Endothelial cell of umbilical vein (primary cell): ENCODE measurements at regions not wholly inside any gene's neighbourhood (a gene's known extent, or its start where the extent isn't known, plus 50 kb on each side); places are given as distances from the start of the nearest gene placed in this dataset.

Source experiments
- BruUV-seq: library from RNA; stranded (reverse); fragments of 400-500 nt; replicated peaks from 2 replicates; lab custom pipeline; 2021; lab: Mats Ljungman, UMichigan
- CTCF ChIA-PET: fragments of 300-600, 350-600 bp; sonication (Branson Sonifier 250); formaldehyde crosslinking; loops from one replicate; lab custom pipeline; 2021; ENCODE audit warnings: antibody characterized with exemption, inconsistent platforms; lab: Charles Lee
- POLR2A ChIA-PET: fragments of 300-600, 350-600 bp; sonication (Branson Sonifier 250); formaldehyde crosslinking; loops from one replicate; lab custom pipeline; 2021; ENCODE audit warnings: antibody characterized with exemption, inconsistent platforms; lab: Charles Lee
- DNase-seq: peaks from one replicate; pipeline ENCODE4 v3.0.0-alpha.2; 2011; ENCODE audit warnings: low read depth, low spot score
- FAIRE-seq: peaks from 2 replicates; lab custom pipeline; 2011; peaks lifted over from hg19 to GRCh38; lab: Jason Lieb, UNC
- H2AFZ ChIP-seq: 2 replicates; pipeline ENCODE4 v1.6.0; 2012; ENCODE audit warnings: low read depth, low read length, control low read depth, inconsistent platforms
- H3K27ac ChIP-seq: 2 replicates; pipeline ENCODE4 v1.5.1; 2011; ENCODE audit warnings: low read depth, mild to moderate bottlenecking, control low read depth, low read length, moderate library complexity; ENCODE audit not compliant: insufficient read depth
- H3K27me3 ChIP-seq, 2 experiments: 2 replicates each; pipeline versions ENCODE4 v1.6.0 to v1.6.1; 2011; ENCODE audit warnings: low read length in 2 of 2, mixed read lengths in 1 of 2; ENCODE audit not compliant: control insufficient read depth in 2 of 2, insufficient read depth in 2 of 2
- H3K36me3 ChIP-seq, 2 experiments: 2 replicates in 1 of 2; 3 replicates in 1 of 2; pipeline ENCODE4 v1.5.1; 2011; ENCODE audit warnings: low read length in 2 of 2, mild to moderate bottlenecking in 1 of 2, moderate library complexity in 1 of 2; ENCODE audit not compliant: control insufficient read depth in 2 of 2, insufficient read depth in 2 of 2; ENCODE audit errors: extremely low read depth in 1 of 2
- H3K4me1 ChIP-seq: 3 replicates; pipeline ENCODE4 v1.5.1; 2011; ENCODE audit warnings: mild to moderate bottlenecking, low read length; ENCODE audit not compliant: control insufficient read depth, insufficient read depth; ENCODE audit errors: extremely low read depth
- H3K4me2 ChIP-seq: 2 replicates; pipeline ENCODE4 v1.6.1; 2011; ENCODE audit warnings: low read length, control low read depth, mixed read lengths; ENCODE audit not compliant: insufficient read depth
- H3K4me3 ChIP-seq, 3 experiments: fragments of 200-600 bp in 1 of 3; sonication (generic), shearing (Covaris generic) in 1 of 3; replicated peaks in 1 of 3; 2 replicates each; pipeline ENCODE4 v1.5.1; 2011 to 2016; ENCODE audit warnings: control low read depth in 3 of 3, low read length in 3 of 3, mild to moderate bottlenecking in 2 of 3, inconsistent platforms in 1 of 3, low read depth in 1 of 3, moderate library complexity in 1 of 3; ENCODE audit not compliant: insufficient read depth in 1 of 3
- H3K79me2 ChIP-seq: 2 replicates; pipeline ENCODE4 v1.6.0; 2012; ENCODE audit warnings: low read length, inconsistent platforms; ENCODE audit not compliant: control insufficient read depth, insufficient read depth
- H3K9ac ChIP-seq: replicated peaks from 2 replicates; pipeline ENCODE3; 2011; ENCODE audit warnings: low read length, control low read depth; ENCODE audit not compliant: insufficient read depth; ENCODE audit errors: extremely low read depth
- H3K9me1 ChIP-seq: replicated peaks from 3 replicates; pipeline ENCODE4 v1.6.0; 2011; ENCODE audit warnings: mild to moderate bottlenecking, low read length; ENCODE audit not compliant: control insufficient read depth, insufficient read depth; ENCODE audit errors: extremely low read depth
- H3K9me3 ChIP-seq: replicated peaks from 2 replicates; pipeline ENCODE4 v1.5.1; 2012; ENCODE audit warnings: low read length, inconsistent platforms; ENCODE audit not compliant: control insufficient read depth, insufficient read depth
- H4K20me1 ChIP-seq: replicated peaks from 2 replicates; pipeline ENCODE3; 2011; ENCODE audit warnings: mild to moderate bottlenecking, low read length; ENCODE audit not compliant: control insufficient read depth, insufficient read depth; ENCODE audit errors: extremely low read depth
- CTCF ChIP-seq, 2 donors: IDR thresholded peaks; 1 replicate in 1 of 2; 2 replicates in 1 of 2; pipeline ENCODE4 v1.5.1; 2011; ENCODE audit warnings: low read length in 2 of 2, mild to moderate bottlenecking in 2 of 2, moderate library complexity in 2 of 2, control low read depth in 1 of 2, inconsistent platforms in 1 of 2, low read depth in 1 of 2; ENCODE audit not compliant: insufficient read depth in 1 of 2; ENCODE audit errors: extremely low read depth in 1 of 2
- EZH2 ChIP-seq: IDR thresholded peaks from 2 replicates; pipeline ENCODE4 v1.6.1; 2012; ENCODE audit warnings: borderline replicate concordance, low read depth, mild to moderate bottlenecking, moderate library complexity, low read length, inconsistent platforms; ENCODE audit not compliant: severe bottlenecking
- FOS ChIP-seq: IDR thresholded peaks from 2 replicates; pipeline ENCODE4 v1.6.1; 2011; ENCODE audit warnings: mild to moderate bottlenecking, low read length, moderate library complexity, borderline replicate concordance; ENCODE audit not compliant: insufficient read depth
- GATA2 ChIP-seq: IDR thresholded peaks from 2 replicates; pipeline ENCODE4 v1.7.0; 2011; ENCODE audit warnings: low read depth, mild to moderate bottlenecking, moderate library complexity, mixed read lengths, low read length; ENCODE audit not compliant: insufficient read length, insufficient read depth
- JUN ChIP-seq: IDR thresholded peaks from 2 replicates; pipeline ENCODE4 v1.6.1; 2011; ENCODE audit warnings: borderline replicate concordance, low read depth; ENCODE audit not compliant: insufficient read length, insufficient read depth
- MAX ChIP-seq: IDR thresholded peaks from 2 replicates; pipeline ENCODE4 v1.6.1; 2011; ENCODE audit not compliant: insufficient read depth, insufficient read length
- MYC ChIP-seq: IDR thresholded peaks from one replicate; pipeline ENCODE4 v1.6.1; 2011; ENCODE audit warnings: mild to moderate bottlenecking, low read depth, low read length
- POLR2A ChIP-seq: IDR thresholded peaks from 2 replicates; pipeline ENCODE4 v1.6.1; 2012; ENCODE audit warnings: low read depth, mild to moderate bottlenecking, control low read depth, low read length
- POLR2AphosphoS5 ChIP-seq: IDR thresholded peaks from 2 replicates; pipeline ENCODE4 v1.6.1; 2012; ENCODE audit warnings: low read depth, mild to moderate bottlenecking, control low read depth, low read length, moderate library complexity; ENCODE audit not compliant: insufficient read depth
- dilution Hi-C: fragments of 300-500 bp; cut with MboI; formaldehyde crosslinking; loops from one replicate; pipeline ENCODE4 v1.15.0; 2019; ENCODE audit warnings: low sequenced_read_pairs; ENCODE audit not compliant: extremely low pct_ligation_motif_present
- intact Hi-C: fragments of 100-400 bp; cut with micrococcal nuclease; formaldehyde crosslinking; loops from one replicate; pipeline ENCODE4 v1.10.0; 2022

GRCh38 chr2:8307606-8308180 is 374.2 kb upstream of the ID2 start:
- dilution Hi-C loops (no loop called here), intact Hi-C loops (no loop called here)
- no TSS peak for BruUV-seq
- H3K36me3 ChIP-seq = no peaks in the 10 kb centered on the region
- no peak for TF ChIP-seq POLR2A
- no peak for TF ChIP-seq MAX
- TF ChIP-seq CTCF (IDR thresholded peaks at IDR 0.05; ENCODE audit: extremely low read depth in 1 of 2, insufficient read depth in 1 of 2, low read depth in 1 of 2, low read length in 2 of 2) = no peak
- no peak for TF ChIP-seq FOS
- TF ChIP-seq JUN = no peak
- no peak for TF ChIP-seq GATA2
- no peak for TF ChIP-seq EZH2
- TF ChIP-seq MYC = no peak
- TF ChIP-seq POLR2AphosphoS5 = no peak
- H3K4me2 ChIP-seq = no peak overlapping the region
- H3K9me3 ChIP-seq = peaks cover 6% of the 10 kb centered on the region
- no peaks in the 10 kb centered on the region for H3K27me3 ChIP-seq
- H4K20me1 ChIP-seq = no peaks in the 10 kb centered on the region
- no peak overlapping the region for H2AFZ ChIP-seq
- no peaks in the 10 kb centered on the region for H3K4me1 ChIP-seq
- H3K9ac ChIP-seq = no peak overlapping the region
- FAIRE-seq (no peak), DNase-seq (no peak)
- POLR2A ChIA-PET = no interaction called here
- no peak overlapping the region for H3K27ac ChIP-seq
- H3K79me2 ChIP-seq = no peaks in the 10 kb centered on the region
- no peaks in the 10 kb centered on the region for H3K9me1 ChIP-seq
- CTCF ChIA-PET = no interaction called here
- no peak overlapping the region for H3K4me3 ChIP-seq
